ENCODE measurements at regions not wholly inside any gene's neighbourhood (a gene's known extent, or its start where the extent isn't known, plus 50 kb on each side); places are given as distances from the start of the nearest gene placed in this dataset.

- TF ChIP-seq ZNF280D (tag by site-specific recombination; IDR thresholded peaks at IDR 0.05): no peak
- no peak for TF ChIP-seq SCRT1 (tag by site-specific recombination; IDR thresholded peaks at IDR 0.05; ENCODE audit: borderline replicate concordance)
- no peak for TF ChIP-seq CTCF (tag by site-specific recombination; IDR thresholded peaks at IDR 0.05)
- no peak for TF ChIP-seq ZNF398 (tag by site-specific recombination; IDR thresholded peaks at IDR 0.05)
- no peak for TF ChIP-seq ZNF677 (tag by site-specific recombination; IDR thresholded peaks at IDR 0.05)
- no peak for TF ChIP-seq ZNF433 (tag by site-specific recombination; IDR thresholded peaks at IDR 0.05; ENCODE audit: low read depth)
- TF ChIP-seq ZNF707 (tag by site-specific recombination; IDR thresholded peaks at IDR 0.05): no peak
- TF ChIP-seq ZNF214 (tag by site-specific recombination; IDR thresholded peaks at IDR 0.05; ENCODE audit: borderline replicate concordance): no peak
- TF ChIP-seq ZNF202 (tag by site-specific recombination; IDR thresholded peaks at IDR 0.05; ENCODE audit: borderline replicate concordance): no peak
- TF ChIP-seq ZNF157 (tag by site-specific recombination; IDR thresholded peaks at IDR 0.05): no peak
- TF ChIP-seq ZNF114 (tag by site-specific recombination; IDR thresholded peaks at IDR 0.05): no peak
- TF ChIP-seq ZNF449 (tag by site-specific recombination; IDR thresholded peaks at IDR 0.05): no peak
- no peak for TF ChIP-seq TSHZ1 (tag by site-specific recombination; IDR thresholded peaks at IDR 0.05; ENCODE audit: borderline replicate concordance)
- no peak for TF ChIP-seq ZBTB1 (tag by site-specific recombination; IDR thresholded peaks at IDR 0.05)
Measured at GRCh38 chr20:12914804-12915203, 94.0 kb upstream of the SPTLC3 start.
